GM21447 (cell line): ENCODE measurements at regions not wholly inside any gene's neighbourhood (a gene's known extent, or its start where the extent isn't known, plus 50 kb on each side); places are given as distances from the start of the nearest gene placed in this dataset.
A peak's percentile ranks its signal among the peaks of the same experiment; 100 is the strongest.

Experiments
- ATAC-seq: cut with Tn5 transposase; IDR thresholded peaks from one replicate; pipeline ENCODE4 v1.9.1; 2021; ENCODE audit not compliant: unreplicated experiment

DNA sequence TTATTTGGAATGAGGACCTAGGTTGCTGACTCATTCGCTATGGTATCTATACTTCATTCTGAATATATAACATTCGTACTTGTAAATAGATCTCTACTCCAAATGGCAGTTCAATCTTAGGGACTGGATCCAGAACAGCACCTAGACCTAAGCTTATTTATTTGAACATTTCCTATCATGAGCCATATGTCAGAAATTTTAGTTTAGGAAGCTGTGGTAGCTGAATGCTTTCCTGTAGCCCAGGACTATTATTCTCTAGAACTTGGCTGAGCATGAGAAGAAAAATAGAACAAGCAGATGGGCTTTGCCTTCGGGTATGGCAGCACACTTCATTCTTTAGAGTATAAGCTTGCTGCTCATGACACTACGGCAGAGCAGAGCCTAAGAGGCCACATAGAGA is 1114.4 kb upstream of the B3GALT2 start:
- no peak for ATAC-seq

DNA sequence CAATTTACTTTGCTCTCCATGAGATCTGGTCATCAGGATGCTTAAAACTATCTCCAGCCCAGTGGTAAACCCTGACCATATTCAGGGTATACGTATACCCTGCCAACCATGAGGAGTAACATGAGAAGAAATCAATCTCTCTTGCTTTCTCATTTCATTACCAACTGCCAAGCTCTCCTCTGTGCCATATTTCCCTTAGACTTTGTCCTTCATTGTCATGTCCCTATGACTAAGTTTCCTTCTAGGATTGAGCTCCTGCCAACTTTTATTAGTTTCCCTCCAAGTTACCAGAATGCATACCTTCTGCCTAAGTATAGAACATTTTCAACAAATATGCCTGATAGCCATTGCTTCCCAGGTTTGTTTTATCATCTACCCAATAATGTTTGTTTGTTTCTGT is 1113.9 kb upstream of the B3GALT2 start:
- no peak for ATAC-seq

DNA sequence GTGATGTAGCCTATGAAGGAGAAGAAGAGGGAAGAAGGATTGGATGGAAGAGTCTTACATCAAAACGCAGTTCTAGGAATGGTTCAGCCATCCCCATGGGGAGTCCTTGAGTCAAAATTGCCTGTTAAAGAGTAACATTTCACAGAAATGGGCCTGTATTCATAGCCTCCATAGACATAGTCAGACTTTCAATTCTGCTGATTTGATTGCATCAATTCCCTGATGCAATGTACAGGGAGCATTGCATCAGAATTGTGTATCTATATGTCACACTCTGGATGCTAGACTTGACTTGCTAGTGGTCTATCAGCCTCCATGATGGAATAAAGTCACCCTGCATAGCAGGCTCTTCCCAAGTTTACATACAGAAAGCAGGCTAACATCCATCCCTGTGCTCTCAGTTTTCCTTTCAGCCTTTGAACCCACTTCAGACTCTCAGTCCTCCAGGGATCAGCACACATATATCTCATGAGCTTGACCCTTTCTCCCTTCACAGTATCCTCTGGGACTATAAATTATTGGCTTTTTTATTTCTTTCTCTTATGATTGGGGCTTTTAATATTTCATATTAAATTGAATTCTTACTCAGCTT is 1111.7 kb upstream of the B3GALT2 start:
- no peak for ATAC-seq

DNA sequence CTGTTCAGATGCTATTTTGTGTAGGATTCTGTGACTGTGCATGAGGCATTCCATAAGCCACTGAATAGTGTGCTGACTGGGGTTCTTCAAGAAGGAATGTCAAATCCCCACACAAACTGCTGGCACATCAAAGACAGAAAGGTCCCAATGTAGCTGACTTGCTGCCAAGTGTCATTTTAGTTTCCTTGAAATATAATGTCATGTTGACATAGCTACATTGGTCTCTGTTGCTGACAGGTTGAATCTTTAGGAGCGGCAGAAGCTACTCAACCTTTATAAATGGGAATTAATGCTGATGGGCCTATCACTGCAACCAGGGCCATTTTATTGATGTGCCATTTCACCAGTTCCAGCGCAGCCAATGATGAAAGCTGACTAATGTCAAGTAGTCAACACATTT is 1110.7 kb upstream of the B3GALT2 start:
- ATAC-seq: no peak

DNA sequence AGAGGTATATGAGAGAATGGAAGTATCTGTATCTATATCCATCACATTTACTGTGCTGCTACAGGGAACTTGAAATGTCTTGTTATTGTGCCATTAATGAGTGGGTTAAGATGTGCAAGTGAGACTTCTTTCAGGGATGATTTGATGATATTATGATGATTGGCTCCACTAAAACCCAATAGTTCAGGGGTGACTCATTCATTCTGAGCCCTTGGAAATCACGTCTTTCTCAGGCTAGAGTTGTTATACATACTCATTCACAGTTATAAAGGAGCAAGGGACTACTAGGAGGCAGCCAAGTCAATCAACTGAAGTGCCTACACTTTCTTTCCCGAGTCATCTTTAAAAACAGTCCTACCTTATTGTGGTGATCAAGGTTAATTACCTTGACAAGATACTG is 1109.8 kb upstream of the B3GALT2 start:
- ATAC-seq: no peak

DNA sequence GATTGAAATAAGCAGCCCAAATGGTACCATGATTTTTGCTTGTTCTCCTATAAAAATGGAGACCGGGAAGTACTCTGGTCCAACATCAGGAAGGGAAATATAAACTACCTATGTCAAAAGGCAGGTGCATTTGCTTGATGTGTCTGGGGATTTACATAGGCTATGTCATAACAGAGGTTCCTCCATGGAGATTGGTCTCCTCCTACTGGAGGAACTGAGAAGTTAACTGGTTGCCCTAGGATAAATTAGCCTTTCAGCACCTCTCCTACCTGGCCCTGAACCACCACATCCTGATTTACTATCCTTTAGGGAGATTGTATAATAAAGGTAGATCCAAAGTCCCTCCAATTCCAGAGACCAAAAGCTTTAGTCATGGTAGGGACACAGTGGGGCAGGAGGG is 1109.3 kb upstream of the B3GALT2 start:
- peak; percentile 88 for ATAC-seq

DNA sequence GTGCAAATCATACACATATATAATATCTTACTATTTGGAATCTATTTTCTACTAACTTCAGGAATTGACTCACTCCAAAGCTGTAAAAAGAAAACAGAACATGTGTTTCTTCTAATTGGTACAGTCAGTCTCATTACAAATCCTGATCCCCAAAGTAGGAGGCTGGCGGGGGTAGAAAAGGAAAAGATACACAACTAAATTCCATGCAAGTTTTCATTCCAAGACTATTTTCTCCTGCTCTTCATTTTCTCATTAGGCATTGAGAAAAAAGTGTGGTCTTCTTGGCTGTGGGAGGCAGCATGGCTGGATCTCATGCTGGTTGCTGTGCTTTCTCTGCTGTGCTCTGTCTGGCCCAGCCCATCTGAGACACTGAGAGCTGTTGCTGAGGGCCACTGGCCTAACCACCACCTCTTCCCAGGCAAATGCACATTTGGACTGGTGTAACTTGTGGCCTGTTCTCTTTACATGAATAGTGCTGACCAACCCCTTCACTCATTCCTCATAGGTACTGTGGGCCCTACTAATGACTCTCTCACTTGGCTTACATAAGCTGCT is 1107.5 kb upstream of the B3GALT2 start:
- ATAC-seq: no peak

DNA sequence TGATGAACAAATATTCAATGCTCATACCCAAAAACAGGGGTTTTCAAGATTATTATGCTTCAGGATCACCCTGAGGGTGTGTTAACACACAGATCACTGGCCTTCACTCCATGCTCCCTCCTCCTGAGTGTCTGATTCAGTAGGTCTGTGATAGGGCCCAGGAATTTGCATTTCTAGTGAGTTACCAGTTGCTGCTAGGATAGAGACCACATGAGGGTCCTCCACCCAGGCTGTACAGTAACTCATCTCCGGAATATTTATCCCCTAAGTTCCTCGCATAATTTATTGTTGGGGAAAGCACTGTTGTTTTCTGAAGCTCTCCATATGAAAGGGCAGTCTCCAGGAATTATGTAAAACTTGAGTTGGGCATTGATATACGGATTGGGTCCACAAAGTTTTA is 1106.6 kb upstream of the B3GALT2 start:
- no peak for ATAC-seq

DNA sequence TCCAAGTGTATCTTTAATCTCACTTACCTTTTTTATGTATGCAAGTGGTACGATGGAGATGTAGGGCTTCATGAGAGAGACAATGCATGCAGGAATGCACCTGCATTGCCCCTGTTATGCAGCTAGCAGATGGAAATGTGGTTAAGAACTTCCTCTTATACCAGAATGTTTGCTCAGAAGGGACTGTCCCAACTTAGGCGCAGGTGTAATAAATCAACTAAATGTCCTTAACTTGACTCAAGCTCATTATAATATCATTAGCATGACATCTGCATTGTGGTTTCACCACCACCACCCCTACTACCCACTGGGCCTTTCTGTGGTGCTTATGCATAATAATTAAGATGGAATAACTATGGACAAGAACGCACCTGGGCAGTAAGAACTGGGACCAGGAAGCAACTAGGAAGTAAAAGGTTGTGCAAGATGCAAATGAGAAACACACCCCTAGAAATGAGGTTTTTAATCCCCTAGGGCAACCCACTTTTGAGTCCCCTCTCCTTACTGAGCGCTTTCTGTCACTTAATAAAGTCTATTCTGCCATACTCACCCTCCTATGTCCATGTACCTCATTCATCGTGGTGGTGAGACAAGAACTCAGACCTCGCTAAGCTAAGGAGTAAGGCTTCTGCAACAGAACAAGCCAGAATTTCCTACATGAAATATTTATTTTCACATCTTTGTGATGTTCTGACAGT is 1103.3 kb upstream of the B3GALT2 start:
- peak; percentile 92 for ATAC-seq

DNA sequence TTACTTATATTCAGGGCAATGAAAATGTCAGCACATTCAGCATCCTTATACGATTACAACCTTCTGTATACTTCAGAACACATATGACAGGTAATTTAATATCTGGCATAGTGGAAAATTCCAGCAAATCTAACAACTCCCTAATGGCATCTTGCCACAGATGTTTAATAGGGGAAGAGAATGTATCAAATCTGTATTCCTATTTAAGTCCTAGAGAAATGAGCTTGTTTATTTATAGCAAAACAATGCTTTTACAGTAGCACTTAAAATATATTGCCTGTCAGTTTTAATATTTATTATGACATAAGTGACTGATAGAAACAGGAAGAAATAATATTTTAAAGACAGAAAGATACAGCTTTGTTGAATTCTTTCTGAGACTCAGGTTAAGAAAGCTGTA is 1101.8 kb upstream of the B3GALT2 start:
- ATAC-seq: no peak

DNA sequence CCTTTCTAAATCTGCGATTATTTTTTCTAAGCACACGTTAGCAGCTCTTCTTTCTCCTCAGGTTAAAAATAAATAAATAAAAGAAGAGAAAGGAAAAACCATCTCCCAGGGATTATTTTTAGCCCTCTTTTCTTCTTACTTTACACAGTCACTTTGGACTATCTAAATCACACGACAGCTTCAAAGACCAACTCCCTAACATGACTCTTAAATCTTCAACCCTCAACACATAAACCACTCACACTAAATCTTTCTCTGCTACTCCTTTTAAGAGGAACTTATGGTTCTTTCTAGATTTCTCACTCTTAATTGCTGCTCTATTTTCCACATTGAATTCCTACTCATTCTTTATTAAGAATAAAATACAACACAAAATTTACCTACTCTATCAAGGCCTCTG is 1095.0 kb upstream of the B3GALT2 start:
- ATAC-seq: no peak

DNA sequence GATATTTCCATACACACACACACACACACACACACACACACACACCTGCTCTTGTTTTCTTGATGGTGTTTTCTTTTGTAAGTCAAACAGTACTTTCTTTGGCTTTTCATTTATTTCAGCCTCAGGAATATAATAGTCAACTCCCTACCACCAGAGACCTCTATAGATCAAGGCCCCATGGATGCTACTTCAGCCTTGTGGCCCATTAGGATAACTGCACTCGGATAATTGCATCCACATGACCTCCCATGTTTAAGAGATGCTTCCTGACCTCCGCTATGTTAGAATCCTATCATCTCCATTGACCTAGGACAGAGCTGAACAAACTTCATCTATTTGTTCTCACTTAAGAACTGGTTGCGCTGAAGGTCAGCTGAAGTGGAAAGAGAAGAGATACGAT is 1094.0 kb upstream of the B3GALT2 start:
- no peak for ATAC-seq

DNA sequence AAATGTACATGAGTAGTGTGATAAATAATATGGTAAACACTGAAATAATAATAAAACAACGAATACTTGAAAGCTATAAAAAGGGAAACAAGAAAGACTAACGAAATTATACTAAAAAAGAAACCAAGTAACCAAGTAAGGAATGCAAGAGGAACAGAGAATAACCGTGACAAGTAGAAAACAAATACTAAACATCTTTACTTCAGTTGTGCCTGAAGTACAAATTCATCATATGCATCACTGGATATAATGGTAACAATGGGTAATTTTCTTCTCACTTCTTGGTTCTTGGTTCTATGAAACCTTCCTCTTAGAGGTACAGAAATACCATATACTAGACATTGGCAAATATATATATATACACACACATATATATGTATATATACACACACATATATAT is 1093.6 kb upstream of the B3GALT2 start:
- peak; percentile 86 for ATAC-seq

DNA sequence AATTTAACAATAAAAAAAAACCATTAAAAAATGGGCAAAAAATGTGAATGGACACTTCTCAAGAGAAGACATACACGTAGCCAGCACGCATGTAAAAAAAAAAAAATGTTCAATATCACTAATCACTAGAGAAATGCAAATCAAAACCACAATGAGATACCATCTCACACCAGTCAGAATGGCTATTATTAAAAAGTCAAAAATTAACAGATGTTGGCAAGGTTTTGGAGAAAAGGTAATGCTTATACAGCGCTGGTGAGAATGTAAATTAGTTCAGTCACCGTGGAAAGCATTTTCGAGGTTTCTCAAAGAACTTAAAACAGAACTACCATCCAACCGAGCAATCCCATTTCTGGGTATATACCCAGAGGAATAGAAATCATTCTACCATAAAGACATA is 1091.5 kb upstream of the B3GALT2 start:
- ATAC-seq: peak; percentile 52

DNA sequence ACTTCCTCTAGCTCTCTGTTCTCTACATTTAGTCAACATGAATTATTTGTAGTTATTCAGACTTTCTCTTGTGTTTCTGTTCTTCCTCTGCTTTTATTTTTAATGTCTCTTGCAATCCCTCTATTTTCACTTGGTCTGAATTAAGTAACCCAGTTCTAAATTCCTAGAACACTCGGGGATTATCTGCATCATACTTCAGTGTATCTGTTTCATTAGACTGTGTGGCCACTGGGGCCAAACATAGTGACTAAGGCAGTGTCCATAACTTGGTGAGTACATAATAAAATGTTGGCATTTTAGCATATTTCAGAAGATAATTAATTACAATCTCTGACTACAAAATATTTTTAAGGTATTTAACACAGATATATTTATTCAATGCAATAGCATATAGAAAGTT is 1087.2 kb upstream of the B3GALT2 start:
- no peak for ATAC-seq

DNA sequence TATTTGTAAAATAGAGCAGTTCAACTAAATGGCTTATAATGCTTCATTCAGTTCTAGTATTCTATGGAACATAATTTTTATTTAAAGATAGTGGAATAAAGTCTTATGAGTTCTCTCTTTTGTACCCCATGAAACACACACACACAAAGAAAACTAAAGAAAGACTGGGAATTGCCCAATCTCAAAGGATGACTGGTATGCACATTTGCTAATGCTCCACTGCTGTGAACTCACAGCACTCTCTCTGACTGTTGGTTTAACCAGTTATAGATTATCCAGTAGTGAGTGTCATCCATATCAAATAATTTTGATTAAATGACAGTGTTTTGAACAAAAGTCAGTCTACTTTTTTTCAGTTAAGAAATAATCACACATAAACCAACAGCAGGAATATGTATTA is 1082.4 kb upstream of the B3GALT2 start:
- ATAC-seq: no peak

DNA sequence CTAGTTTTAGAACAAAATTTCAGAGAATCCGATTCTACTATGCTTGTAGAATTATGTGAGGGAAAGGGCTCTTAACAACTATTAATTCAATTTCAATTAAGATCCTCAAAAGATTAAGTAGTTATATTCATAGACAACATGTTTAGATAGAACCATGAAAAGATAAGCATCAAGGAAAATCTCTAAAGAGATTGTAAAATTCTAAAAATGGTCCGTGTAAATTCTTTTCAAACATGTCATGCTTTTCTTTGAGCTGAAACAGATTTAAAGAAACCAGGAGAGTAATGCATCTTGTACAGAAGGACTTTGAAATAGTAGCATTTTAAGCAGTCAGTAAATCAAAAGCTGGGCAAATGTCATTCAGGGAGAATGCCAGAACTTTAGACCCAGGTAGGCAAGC is 1080.6 kb upstream of the B3GALT2 start:
- no peak for ATAC-seq

DNA sequence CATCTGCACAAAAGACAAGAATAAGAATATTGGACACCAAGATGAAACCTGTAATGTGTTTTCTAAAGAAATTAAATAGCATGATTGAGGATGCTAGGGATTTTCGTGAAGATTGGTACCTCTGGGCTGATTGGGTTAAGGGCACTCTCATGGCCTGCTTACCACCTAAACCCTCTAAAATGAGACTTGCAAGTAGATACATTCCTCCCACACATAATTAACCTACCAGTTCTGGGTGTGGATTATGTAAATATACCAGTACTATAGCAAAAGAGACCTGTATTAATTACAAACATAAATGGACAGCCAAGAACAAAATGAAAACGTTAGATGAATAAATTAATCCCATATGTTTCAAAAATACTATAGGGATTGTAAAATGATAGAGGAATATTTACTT is 1069.6 kb upstream of the B3GALT2 start:
- no peak for ATAC-seq

DNA sequence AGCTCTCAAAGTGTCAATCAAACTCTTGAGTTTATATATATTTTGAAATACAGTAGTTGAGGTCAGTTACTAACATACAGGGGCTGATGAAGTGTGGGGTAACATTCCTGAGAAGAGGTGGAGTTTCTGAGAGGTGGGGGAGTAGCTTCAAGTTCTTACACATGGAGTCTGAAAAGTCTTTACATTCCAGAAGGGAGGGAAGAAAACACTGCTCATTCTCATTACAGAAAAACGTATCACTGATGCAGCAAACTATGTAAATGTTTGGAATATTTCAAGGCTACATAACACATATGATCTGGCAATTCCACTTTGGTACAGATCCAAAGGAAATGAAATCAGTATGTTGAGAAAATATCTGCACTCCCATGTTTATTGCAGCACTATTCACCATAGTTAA is 1065.8 kb upstream of the B3GALT2 start:
- ATAC-seq: no peak

DNA sequence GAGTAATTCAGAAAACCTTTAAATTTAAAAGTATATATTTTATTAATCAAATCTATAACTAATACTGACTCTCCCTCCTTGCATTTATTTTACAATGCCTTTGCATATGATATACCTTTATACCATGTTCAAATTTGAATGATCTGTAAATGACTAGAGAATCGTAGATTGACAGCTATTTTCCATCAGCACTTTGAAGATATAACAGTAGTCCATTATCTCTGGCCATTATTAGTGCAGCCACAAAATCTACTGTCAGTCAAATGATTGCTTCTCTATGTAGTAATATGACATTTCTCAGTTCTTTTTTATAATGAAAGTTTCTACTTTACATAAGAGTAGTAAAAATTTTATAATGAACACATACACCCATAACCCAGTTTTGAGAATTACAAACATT is 1054.8 kb upstream of the B3GALT2 start:
- ATAC-seq: no peak

DNA sequence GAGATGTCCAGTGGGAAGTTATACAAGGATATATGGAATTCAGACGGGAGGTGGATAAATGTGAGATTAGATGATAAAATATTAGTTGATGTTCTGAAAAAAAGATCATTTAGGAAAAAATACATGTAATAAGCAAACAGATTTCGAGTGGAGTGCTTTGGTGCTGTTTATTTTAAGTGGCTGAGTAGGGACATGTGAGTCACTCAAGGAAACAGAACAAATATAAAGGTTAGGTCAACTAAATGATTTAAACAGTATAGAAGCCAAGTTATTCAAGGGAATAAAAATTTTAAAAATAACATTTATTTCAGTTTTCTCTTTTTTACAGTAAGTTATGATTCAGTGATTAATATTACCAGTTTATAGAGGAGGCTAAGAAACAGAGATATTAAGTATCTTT is 1046.7 kb upstream of the B3GALT2 start:
- ATAC-seq: no peak

DNA sequence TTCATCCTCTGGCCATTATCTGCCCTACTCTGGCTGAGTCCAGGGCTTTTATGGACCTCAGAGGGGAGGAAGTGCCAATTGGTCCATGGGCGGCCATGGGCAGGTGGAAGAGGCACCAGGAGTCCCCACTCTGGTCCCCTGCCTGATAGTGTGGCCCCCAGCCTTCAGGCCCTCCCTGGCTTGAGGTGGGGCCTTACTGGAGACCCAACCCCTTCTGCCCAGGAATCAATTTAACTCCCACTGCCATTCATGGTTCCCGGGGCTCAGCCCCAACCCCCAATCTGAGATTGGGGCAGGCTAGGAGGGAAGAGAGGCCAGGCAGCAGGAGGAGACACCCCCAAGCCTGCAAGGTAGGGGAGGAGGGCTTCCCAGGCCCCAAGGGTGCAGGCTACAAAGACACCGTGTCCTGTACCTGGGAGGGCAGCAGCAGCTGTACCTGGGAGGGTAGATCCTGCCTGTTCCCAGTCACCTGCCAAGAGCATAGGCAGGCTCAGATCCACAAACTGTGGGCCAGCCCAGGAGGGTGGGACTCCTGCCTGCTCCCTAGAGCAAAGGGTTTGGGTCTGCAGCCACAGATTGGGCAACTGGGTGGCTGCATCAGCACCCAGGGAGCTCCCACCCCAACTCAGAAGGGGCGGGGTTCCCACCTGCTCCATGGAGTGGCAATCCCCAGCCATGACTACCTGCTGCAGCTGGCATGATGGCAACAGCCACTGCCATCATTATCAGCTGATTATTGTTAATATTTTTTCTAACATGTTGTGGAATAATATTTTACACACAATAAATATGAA is 1044.1 kb upstream of the B3GALT2 start:
- ATAC-seq: no peak
